AG20443 (cell line): ENCODE measurements at regions not wholly inside any gene's neighbourhood (a gene's known extent, or its start where the extent isn't known, plus 50 kb on each side); places are given as distances from the start of the nearest gene placed in this dataset.
A peak's percentile ranks its signal among the peaks of the same experiment; 100 is the strongest.
"Not testable (repeated sequence)": the region's sequence is repeated elsewhere in the genome, so short reads cannot be mapped to it uniquely, and the experiment has no call there.

ENCODE experiments used
- DNase-seq: peaks from one replicate; pipeline ENCODE4 v3.0.0; 2012; ENCODE audit warnings: low spot score, mixed read lengths

GRCh38 chr3:159045279-159045885 lies 243.5 kb downstream of the MFSD1 start:
- DNase-seq = no peak

- no peak for DNase-seq
Measured at GRCh38 chr3:159047361-159047760, 245.5 kb downstream of the MFSD1 start.

DNA sequence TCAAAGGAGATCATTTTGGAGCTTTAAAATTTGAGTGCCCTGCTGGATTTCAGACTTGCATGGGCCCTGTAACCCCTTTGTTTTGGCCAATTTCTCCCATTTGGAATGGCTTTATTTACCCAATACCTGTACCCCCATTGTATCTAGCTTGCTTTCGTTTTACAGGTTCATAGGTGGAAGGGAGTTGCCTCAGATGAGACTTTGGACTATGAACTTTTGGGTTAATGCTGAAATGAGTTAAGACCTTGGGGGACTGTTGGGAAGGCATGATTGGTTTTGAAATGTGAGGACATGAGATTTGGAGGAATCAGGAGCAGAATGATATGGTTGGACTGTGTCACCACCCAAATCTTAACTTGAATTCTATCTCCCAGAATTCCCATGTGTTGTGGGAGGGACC lies 250.6 kb downstream of the MFSD1 start:
- DNase-seq = not testable (repeated sequence)

DNA sequence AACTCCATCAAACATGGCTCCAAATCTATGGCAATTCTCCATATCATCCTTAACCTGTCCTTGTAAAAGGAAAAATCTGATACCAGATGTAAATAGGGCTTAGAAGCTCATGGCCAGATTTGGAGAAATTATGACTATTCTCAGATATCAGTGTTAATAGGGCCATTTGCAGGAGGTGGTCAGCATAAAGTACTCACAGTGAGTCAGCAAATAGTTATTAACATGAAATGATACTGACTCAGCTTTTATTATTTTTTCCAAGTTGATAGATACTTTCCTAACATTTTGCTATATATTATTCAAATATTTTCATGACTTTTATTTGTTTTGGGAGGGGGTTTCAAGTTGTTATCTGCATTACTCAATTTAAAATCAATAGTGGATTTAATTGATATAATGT lies 255.8 kb downstream of the MFSD1 start:
- DNase-seq = no peak

DNA sequence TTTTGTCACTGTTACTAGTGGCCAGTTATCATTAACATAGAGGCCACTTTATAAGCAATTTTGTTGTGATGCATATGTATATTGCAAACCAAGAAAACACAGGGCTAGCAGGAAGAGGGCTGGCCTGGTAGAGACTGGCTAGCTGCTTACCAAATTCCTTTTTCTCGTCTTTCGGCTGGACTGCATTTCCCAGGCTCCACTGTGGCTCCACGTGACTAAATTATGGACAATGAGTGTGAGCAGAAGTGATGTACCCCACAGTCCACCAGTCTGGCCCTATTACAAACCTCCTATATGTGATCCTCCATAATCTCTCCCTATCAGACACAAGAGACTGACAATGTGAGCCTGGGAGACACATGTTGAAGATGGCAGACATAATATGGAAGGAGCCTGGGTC lies 257.0 kb downstream of the MFSD1 start:
- no peak for DNase-seq

- DNase-seq = no peak
Measured at GRCh38 chr3:159059395-159059794, 257.5 kb downstream of the MFSD1 start.

GRCh38 chr3:159062734-159063410 lies 261.0 kb downstream of the MFSD1 start:
- no peak for DNase-seq

DNA sequence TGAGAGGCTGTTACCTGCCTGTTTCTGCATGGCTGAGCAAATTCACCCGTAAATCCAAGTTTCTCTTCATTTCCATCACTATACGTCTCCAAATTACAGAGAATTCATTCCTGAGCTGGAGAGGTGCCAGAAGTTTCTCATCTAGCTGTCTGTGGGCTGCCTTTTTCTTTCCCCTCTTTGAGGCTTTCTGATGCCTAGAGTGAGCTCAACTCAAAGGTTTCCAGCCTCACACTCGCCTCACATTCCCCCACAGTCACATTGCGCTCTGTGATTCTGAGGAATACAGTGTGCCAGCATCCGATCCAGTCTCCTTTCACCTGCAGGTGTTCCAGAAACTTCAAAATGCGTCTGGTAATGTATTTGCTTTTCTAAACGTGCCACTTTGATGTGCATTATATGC lies 267.2 kb downstream of the MFSD1 start, which contains the start of gene IQCJ:
IQCJ (plus strand) TSS at position 229 of the 400 bp plus-strand sequence.
- no peak for DNase-seq

DNA sequence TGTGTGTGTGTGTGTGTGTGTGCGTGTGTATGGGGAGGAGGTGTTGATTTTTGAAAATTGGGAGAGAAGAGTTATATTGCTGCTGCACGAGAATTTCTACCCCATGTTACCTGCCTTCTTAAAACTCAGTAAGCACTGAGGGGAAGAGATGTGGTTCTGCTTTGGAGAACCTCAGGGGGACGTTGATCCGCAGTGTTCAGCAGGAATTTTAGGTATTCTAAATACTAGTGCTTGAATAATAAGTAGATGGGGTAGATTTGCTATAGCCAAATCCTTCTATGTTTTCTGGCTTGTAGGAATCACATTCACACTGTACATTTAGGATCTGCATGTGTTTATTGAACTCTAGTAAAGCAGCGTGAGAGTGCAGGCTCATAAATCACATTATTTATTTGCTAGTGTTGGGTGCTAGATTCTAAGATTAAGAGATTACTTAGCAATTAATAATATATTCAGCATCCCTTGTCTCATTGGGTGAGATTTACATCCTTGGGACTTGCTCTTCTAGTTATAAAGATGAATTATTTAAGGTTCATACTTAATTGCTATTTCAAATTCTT lies 268.1 kb downstream of the MFSD1 start:
- no peak for DNase-seq

- no peak for DNase-seq
Measured at GRCh38 chr3:159074756-159075701, 273.2 kb downstream of the MFSD1 start.

DNA sequence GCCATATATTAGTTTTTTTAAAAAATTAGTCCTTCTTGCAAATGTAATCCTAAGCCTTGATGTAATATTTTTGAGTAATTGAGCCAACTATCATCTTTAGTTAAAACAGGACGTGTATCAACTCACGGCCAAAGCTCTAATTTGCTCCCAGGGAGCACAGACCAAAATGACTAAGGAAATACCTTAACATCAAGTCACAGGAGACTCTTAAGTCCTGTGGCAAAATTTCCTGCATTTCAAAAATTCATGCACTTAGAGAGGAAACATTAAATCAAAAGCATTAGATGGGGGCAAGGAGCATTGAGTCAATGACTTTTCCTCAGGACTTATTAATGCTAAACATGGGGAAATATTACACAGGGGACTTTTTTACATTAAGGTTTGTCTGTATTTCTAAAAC lies 276.0 kb downstream of the MFSD1 start:
- DNase-seq = peak; percentile 76

GRCh38 chr3:159080256-159080655 lies 278.4 kb downstream of the MFSD1 start:
- no peak for DNase-seq

DNA sequence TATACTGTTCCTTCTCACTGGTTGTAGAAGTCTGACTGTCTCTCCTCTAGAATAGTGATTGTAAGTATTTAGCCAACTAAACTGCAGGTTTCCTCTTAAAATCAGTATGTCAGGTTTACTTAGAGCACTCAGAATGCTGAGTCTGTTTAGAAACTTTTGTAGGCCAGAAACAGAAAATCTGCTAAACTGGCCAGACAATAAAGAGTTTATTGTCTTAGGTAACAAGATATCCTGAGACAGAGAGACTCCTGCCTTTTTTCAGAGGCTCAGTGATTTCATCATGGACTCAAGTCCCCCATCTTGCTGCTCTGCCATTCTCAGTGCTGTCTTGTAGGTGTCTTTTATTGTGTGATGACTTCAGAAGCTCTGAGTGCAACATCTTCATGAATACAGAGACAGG lies 279.0 kb downstream of the MFSD1 start:
- no peak for DNase-seq

DNA sequence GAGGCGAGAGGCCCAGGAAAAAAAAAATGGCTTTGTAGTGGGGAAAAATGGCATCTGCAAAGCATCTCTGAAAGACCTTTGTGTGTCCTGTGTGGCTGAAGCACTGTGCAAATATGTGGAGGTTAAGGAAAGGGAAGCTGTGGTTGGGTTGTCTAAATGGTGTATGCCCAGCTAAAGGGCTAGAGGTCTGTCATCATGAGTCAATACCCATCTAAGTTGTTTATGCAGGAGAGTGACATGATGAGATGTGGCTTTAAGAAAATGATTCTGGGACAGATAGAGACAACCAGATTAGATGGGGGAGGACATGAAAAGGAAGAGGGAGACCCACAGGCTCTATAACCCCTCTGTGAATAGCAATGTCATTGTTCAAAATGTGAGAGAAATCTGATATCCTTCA lies 280.7 kb downstream of the MFSD1 start:
- DNase-seq = peak; percentile 56

GRCh38 chr3:159091936-159092335 lies 290.1 kb downstream of the MFSD1 start:
- DNase-seq = no peak

DNA sequence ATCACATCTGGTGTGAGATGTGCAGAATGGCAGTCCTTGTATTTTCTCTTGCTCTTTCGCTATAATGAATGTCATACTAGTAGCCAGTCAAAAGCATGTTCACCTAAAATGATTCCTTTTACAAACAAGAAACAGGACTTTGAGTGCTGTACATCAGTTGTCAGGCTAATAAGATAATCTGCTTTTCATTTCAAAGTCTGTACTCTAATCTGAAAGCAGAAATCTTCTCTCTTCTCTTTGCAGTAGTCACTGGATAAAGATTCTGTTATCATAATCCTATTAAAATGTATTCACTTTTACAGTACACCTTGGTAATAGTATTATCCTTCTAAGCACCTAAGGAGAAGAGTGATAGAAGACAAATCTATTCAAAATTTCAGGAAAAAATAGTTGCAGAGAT lies 300.1 kb downstream of the MFSD1 start:
- no peak for DNase-seq

DNA sequence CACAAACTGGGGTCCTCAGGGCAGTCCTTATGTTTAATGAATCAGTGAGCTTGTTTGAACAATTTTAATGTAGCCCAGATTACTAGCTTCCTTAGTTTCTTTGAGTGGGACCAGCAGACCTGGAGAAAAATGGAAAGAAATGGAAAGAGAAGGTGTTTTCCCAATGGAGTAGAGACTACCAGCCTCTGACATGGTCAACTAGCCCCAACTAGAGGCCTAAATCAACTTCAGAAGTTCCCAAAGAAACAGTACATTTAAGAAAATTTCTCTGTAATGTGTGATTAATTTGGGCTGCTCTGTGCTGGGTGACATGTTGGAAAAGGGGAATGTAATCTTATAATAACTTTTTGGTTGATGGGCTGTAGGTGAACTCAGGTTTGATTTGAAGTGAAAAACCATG lies 310.9 kb downstream of the MFSD1 start:
- no peak for DNase-seq

DNA sequence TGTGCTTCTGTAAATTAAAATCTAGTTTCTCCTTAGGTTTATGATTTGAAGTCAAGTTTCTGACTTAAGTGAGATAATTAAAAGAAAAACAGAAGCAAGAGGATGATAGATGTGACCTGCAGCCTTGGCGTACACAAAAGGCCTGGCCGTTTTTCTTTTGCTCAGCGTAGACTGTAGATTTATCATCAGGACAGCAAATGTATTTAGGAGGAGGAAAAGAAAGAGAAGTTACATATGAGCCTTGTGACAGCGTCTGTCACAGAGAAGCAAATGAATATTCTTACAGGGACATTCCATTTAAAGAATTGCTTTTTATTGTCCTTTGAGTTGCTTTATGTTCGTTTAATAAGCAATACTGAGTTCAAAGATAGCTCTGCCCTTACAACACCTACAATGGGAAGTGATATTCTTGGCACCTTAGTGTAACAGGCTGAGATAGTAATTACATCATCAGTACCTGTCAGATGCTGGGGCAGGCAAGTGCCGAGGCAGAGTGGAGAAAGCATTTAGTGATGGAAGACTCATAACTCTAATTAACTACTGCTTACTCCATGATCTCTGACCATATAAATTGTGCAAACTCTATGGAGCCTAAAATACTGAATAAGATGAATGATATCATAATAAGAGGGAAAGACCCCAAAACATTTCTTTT lies 311.5 kb downstream of the MFSD1 start:
- DNase-seq = no peak

- DNase-seq = no peak
Measured at GRCh38 chr3:159114582-159114981, 312.7 kb downstream of the MFSD1 start.

GRCh38 chr3:159123877-159124276 lies 322.0 kb downstream of the MFSD1 start:
- no peak for DNase-seq

GRCh38 chr3:159126261-159127020 lies 324.6 kb downstream of the MFSD1 start:
- peak; percentile 51 for DNase-seq
